HG03280 (cell line): ENCODE measurements at regions not wholly inside any gene's neighbourhood (a gene's known extent, or its start where the extent isn't known, plus 50 kb on each side); places are given as distances from the start of the nearest gene placed in this dataset.
"Not testable (repeated sequence)": the region's sequence is repeated elsewhere in the genome, so short reads cannot be mapped to it uniquely, and the experiment has no call there.

ENCODE experiments used
- ATAC-seq: cut with Tn5 transposase; IDR thresholded peaks from one replicate; pipeline ENCODE4 v1.9.1; 2021; ENCODE audit warnings: mild to moderate bottlenecking, moderate library complexity; ENCODE audit not compliant: unreplicated experiment

GRCh38 chr12:27864521-27864920, 84.5 kb upstream of the MANSC4 start:
- ATAC-seq: no peak

GRCh38 chr12:27863839-27864238, 83.8 kb upstream of the MANSC4 start:
- ATAC-seq: no peak

GRCh38 chr12:27861428-27862167, 81.6 kb upstream of the MANSC4 start:
- peak; percentile 87 for ATAC-seq

GRCh38 chr12:27859648-27860047, 79.6 kb upstream of the MANSC4 start:
- no peak for ATAC-seq

- ATAC-seq: not testable (repeated sequence)
Measured at GRCh38 chr12:27857006-27857405, 77.0 kb upstream of the MANSC4 start.

GRCh38 chr12:27852742-27853141, 72.7 kb upstream of the MANSC4 start:
- ATAC-seq: no peak
